ENCODE measurements at regions not wholly inside any gene's neighbourhood (a gene's known extent, or its start where the extent isn't known, plus 50 kb on each side); places are given as distances from the start of the nearest gene placed in this dataset.

GRCh38 chrX:13412208-13412600, 92.4 kb upstream of the ATXN3L start:
- no peaks in the 10 kb centered on the region for H3K27me3 ChIP-seq (ENCODE audit: control insufficient read depth in 1 of 2, insufficient read depth in 2 of 2, low read length in 2 of 2)
- H3K79me2 ChIP-seq (ENCODE audit: insufficient read depth, low read length), result no peaks in the 10 kb centered on the region
- no peak overlapping the region for H2AFZ ChIP-seq (ENCODE audit: low read length)
- no peak overlapping the region for H3K4me2 ChIP-seq (ENCODE audit: low read depth, low read length)
- H3K4me1 ChIP-seq (ENCODE audit: insufficient read depth, low read length), result no peaks in the 10 kb centered on the region
- FAIRE-seq (no peak), ATAC-seq (no peak), DNase-seq (ENCODE audit: low spot score) (no peak)
- TF ChIP-seq ZNF329 (CRISPR knock-in tag; IDR thresholded peaks at IDR 0.05; ENCODE audit: low read depth) (no peak), PAX8 (CRISPR knock-in tag; IDR thresholded peaks at IDR 0.05; ENCODE audit: borderline replicate concordance) (no peak), ZBTB33 (CRISPR knock-in tag; IDR thresholded peaks at IDR 0.05) (no peak), CTCF (CRISPR knock-in tag; IDR thresholded peaks at IDR 0.05) (no peak), HOXA5 (CRISPR knock-in tag; IDR thresholded peaks at IDR 0.05) (no peak), CREM (IDR thresholded peaks at IDR 0.05) (no peak), CREM (CRISPR knock-in tag; IDR thresholded peaks at IDR 0.05) (no peak), ZBTB7A (CRISPR knock-in tag; IDR thresholded peaks at IDR 0.05) (no peak), KDM4B (CRISPR knock-in tag; IDR thresholded peaks at IDR 0.05) (no peak), ZNF101 (CRISPR knock-in tag; IDR thresholded peaks at IDR 0.05; ENCODE audit: borderline replicate concordance, low read depth) (no peak), ZNF639 (CRISPR knock-in tag; conservative IDR thresholded peaks at IDR 0.05) (no peak), MIXL1 (CRISPR knock-in tag; IDR thresholded peaks at IDR 0.05) (no peak), ZBTB39 (CRISPR knock-in tag; IDR thresholded peaks at IDR 0.05) (no peak), ZNF317 (CRISPR knock-in tag; IDR thresholded peaks at IDR 0.05) (no peak), ZNF24 (IDR thresholded peaks at IDR 0.05) (no peak), GFI1 (CRISPR knock-in tag; IDR thresholded peaks at IDR 0.05; ENCODE audit: borderline replicate concordance) (no peak)
- no peaks in the 10 kb centered on the region for H3K36me3 ChIP-seq (replicated peaks in 1 of 2; ENCODE audit: control insufficient read depth in 1 of 2, insufficient read depth in 2 of 2, low read length in 2 of 2)
- no peak overlapping the region for H3K4me3 ChIP-seq (replicated peaks in 1 of 3; ENCODE audit: insufficient read depth in 1 of 3, low read depth in 2 of 3, low read length in 3 of 3)
- no peak overlapping the region for H3K27ac ChIP-seq (ENCODE audit: extremely low read length, insufficient read depth, low read length)
- H3K9me3 ChIP-seq (ENCODE audit: low read length), result no peaks in the 10 kb centered on the region
- BruUV-seq (replicated peaks), result no TSS peak
- no peaks in the 10 kb centered on the region for H4K20me1 ChIP-seq (ENCODE audit: insufficient read depth, low read length)
- intact Hi-C loops (cut with micrococcal nuclease; ENCODE audit: unreplicated experiment), result no loop called here
- POLR2A ChIA-PET, result no interaction called here
- 17% methylated on average over 8 of the region's 8 CpGs for WGBS (ENCODE audit: low lambda C conversion rate)
- in situ Hi-C loops (cut with HindIII; ENCODE audit: extremely low pct_ligation_motif_present, low pct_unique_long_range_greater_than_20kb), result no loop called here
- H3K9ac ChIP-seq (ENCODE audit: insufficient read depth, low read depth, low read length), result no peak overlapping the region
- CTCF ChIA-PET (ENCODE audit: low intra/inter-chr PET ratio, low total read pairs), result no interaction called here

Measured in HepG2 (cell line).